SKM-1 treated with dmso at 0.1 percent for 144 hours (cell line): ENCODE measurements at regions not wholly inside any gene's neighbourhood (a gene's known extent, or its start where the extent isn't known, plus 50 kb on each side); places are given as distances from the start of the nearest gene placed in this dataset.

Experiments used
- DNase-seq: peaks from one replicate; lab custom pipeline; 2025; ENCODE audit not compliant: unreplicated experiment; lab: John Stamatoyannopoulos, UW

DNA sequence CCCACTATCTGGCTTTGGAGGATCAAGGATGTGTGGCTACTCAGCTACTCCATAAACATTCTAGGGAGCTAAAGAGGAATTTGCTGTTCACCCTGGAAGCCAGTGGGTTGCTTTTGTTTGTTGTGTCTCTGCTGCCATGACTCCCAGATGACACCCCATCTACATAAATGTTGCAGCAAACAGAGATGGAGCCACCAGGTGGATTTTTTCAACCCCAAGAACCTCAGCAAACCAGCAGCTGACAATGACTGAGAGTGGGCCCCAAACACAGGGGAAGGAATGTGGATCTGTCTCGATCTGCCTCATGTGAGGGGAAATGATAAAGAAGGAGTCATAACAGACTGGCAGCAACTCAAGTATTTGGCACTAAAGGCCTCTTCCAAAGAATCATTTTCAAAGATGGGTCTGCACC lies 132.7 kb upstream of the TNC start:
- DNase-seq = no peak

DNA sequence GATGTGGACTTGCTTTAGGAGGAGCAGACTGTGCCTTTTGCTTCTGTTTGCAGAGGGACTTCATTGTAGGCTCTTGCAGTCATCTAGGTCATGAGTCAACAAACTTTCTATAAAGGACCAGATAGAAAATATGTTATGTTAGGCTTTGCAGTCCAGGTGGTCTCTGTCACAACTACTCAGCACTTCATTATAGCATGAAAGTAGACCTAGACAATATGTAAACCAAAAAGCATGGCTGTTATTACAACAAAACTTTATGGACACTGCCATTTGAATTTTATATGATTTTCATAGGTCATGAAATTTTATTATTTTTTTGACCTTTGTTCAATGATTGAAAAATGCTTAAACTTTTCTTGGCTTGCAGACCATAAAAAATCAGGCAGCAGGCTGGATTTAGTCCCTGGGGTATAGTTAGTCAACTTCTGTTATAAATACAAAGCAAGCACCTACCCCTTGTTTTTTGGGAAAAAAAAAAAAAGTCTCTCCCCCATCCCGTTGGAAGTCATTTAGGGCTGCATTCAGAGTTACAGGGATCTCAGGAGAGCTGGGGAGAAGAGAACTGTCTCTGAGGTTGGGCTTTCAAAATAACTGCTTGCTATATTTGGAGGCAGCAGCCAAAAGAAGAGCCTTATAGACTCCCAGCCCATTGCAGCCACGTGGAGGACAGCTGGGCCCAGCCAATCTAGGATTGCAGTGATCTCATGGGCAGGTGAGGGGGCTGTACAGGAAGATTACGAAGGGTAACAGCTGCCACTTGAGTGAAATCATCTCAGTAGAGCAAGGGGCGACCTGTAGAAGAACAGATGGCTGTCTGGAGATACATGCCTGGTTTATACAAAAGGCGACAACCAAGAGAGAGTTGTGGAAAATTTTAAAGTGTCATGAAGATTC lies 136.6 kb upstream of the TNC start:
- DNase-seq = no peak

DNA sequence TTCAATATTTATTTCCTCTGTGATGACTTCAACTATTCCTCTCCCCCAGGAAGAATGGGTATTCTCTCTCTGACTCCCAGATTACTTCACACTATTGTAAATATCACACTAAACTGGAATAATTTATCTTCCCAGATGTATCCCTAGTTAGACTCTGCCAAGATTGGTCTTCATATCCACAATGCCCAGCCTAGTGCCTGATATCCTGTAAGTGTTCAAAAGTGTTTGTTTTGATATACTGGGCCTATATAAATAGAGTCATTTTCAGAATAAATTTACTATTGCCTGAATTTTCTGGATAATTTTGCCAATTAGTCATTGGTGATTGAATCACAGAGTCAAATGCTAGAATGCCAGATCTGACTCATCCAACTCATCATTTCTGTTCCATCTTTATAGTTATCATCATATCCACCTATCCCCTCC lies 143.7 kb upstream of the TNC start:
- no peak for DNase-seq

DNA sequence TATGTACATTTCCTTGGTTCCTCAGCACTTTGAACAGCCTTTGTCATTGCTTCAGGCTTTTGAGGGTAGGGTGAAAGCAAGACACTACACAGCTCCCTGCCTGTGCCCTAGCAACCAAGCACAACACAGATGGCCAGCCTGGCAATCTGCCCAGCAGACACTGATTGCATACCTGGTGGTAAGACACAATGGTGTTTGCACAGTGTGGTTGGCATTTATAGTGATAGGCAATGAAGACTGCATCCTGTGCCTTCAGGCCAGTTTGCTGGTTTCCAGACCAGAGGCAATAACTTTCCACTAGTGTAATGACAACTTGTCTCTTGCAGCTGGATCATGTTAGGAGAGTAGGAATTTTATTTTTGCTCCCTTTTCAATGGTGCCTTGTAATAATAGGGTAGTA lies 144.5 kb upstream of the TNC start:
- DNase-seq = no peak

DNA sequence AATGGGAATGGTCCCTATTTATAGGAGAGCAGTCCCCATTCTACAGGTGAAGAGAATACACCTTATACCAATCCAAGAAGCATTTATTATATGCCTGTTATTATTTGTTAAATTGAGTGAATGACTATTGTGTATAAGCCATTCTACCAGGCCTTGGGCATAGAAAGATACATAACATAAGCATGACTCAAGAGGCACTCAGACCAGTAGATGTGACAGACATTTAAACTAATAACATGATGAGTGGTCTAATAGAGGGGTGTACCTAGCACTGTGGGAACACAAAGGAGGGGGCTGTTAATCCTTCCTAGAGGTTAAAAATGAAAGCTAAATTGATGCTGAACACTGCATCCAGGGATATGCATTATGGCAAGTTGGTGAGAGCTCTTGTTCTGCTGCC lies 145.0 kb upstream of the TNC start:
- DNase-seq = no peak

DNA sequence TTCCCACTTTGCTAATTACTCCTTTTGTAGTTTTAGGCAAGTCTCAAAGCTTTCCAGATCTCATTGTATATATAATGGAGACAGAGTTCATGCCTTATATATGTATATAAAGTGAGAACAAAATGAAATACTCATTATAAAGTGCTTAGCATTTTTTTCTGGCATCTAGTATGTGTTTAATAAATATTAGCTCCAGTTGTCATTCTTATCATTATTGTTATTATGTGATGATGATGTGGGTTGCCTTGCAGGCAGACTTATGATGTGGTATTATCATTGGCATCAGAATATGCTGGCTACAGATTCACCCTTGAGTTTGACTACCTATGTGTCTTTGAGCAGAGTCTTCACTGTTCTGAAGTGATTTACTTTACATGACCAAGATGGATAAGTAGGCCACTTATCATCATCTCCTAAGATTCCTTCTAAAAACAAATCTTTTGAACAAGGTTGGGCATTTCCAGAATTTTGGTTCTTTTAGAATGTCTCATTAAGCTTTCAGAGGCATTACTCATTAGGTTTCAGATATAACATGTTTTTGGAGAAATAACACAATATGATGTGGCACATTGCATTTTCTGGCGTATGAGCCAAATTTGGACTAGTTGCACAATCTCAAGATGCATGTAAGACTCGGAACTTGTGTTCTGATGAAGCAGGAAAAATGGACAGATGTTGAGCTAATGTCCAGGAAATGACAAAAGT lies 145.6 kb upstream of the TNC start:
- no peak for DNase-seq

DNA sequence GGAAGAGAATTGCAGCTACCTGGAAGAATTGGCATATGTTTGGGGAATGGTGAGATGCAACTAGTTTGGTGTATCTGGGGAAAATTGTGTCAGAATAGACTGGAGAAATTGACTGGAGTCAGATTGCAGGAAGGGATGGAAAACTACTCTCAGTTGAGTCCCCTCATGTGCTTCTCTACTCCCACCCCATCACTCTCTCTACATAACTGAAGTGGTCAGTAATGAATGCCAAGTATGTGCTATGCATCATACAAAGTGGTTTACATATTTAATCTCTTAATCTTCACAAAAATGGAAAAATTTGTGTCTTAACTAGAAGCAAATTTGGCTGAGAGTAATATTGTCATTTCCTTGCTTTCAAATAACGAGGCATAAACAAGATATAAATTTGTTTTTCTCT lies 146.4 kb upstream of the TNC start:
- DNase-seq = no peak

DNA sequence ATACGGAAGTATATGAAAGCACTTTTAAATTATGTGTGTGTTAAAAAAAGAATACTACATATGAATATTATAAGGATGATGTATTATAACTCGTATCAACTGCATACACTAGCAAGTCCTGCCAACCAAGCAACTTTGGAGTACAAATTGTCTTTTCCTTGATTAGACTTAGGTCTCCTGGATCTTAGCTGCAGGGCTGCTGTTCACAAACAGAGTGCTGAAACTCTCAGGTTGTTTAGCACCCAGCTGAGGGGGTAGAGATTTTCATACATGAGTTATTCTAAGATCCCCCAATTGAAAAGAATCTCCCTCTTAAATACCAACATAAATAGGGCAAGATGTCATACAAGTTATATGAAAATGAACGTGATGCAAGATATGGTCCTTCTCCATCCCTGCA lies 149.8 kb upstream of the TNC start:
- DNase-seq = no peak

DNA sequence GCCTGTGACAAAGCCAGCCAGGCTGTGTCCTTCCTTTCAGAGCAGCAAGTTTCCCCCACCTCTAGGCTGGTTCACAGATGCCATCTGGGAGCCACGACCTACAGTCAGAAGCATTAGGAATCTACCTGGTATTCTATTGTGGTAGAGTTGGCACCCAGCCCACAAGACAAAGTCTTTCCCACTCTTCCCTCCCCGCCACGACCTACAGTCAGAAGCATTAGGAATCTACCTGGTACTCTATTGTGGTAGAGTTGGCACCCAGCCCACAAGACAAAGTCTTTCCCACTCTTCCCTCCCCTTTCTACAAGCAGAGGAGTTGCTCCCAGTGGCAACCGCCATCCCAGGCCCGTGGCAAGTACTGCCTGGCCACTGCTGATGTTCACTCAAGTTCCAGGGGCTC lies 157.8 kb upstream of the TNC start:
- DNase-seq = no peak

DNA sequence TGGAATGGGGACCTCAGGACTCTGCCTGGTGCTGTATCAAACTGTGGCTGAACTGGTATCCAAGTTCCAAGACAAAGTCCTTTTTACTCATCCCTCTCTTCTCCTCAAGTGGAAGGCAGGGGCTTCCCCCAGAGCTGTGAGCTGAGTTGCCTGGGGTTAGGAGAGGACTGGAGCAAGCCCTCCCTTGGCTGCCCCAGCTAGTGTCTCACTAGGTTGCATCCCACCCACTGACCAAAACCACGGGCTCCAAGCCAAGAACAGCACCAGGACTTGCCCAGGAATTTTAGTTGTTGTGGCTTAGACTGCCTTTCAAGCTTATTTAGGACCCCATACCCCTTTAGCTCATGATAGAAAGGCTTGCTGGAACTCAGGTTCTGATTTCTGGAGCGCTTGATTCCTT lies 158.7 kb upstream of the TNC start:
- DNase-seq = no peak

DNA sequence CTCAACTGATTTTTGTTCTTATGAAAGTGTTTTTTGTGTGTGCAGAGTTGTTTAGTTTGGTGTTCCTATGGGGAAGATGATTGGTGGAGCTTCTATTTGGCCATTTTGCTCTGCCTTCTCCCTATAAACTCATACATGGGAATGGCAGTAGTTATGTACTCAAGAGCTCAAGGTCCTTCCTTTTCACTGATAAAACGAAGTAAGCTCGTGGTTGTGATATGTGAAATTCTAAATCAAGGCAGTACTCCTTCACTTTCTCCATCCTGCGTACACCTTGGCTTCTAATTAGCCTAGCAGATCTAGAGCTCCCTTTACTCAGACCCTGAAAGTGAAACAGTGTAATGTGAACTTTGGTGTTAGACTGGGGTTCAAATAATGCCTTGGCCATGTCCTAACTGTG lies 159.3 kb upstream of the TNC start:
- no peak for DNase-seq

DNA sequence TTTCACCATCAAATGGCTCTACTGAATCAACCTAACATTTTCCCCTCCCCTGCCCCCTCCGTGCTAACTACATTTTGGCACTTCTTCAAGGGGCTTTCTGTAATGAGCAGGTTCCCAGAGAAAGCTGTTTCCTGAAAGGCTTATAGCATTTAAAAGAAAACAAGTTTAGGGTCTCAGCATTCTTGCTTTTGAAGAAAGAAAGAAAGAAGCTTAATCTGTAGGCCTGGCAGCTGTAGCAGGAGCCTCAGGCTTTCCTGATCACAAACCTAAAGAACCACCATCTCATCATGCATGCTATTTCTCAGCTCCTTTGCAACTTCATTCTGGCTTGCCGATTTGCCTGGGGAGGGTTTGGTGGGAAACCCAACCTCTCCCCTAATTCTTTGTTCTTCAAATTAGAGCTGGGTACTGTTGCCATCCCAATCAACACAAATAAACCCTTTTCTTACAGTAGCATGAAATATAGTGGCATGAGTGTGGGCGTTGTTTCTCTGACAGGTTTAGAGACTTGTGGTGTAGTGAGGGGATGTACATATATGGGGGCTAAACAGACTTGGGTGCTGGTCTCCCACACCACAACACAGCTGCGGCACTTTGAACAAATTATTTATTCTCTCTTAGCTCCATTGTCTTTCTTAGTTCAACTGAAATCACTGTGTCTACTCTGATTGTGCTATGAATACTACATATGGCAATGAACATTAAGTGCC lies 160.5 kb upstream of the TNC start:
- no peak for DNase-seq

DNA sequence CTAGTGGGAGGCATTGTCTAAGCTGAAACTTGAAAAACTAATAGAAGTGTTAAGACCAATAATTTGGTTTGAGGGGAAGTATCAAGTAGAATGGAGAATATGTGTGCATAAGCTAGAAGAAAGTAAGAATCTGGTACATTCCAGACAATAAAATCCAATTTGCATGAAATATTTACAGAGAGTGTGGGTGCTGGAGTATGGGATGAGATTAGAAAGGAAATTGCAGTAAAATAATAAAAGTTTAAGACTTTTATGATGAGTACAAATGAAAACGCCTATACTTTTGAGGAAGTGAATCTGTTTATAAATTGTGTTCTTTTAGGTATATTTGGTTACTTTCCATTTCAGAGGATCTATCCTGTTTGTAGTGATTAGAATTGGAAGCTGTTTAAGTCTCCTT lies 165.4 kb upstream of the TNC start:
- DNase-seq = no peak

DNA sequence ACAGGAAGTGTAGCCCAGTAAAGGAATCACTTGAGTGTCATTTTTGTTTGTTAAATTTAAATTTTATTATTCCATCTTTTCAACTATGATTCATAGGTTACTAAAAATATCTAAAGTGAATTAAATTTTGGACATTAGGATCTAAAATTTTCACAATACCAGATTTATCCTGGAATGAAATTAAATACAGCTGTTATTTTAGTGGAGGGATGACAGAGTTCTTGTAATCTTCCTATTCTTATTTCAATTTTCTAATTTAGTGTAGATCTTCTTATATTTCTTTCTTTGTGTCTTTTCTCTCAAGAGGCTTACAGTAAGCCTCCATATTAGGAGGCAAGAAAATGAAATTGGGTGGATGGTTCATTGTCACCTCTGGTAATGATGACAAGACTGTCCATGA lies 167.9 kb upstream of the TNC start:
- no peak for DNase-seq

DNA sequence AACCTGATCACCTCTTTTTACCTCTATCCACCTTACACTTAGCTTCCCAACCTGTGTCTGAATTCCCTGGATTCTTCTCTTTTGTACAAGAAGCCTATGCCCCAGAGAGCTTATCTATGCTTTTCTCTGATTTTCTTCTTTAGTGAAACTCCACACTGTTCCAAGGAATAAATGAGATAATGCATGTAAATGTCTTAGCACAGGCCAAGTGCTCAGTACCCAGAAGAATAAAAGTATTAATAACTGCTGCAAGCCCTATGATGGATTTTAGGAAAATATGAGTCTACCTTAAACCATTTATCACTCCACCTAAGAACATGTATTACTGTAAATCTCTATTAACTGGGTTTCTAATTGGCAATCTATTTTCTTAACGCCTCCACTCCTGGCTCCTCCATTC lies 168.5 kb upstream of the TNC start:
- DNase-seq = no peak

DNA sequence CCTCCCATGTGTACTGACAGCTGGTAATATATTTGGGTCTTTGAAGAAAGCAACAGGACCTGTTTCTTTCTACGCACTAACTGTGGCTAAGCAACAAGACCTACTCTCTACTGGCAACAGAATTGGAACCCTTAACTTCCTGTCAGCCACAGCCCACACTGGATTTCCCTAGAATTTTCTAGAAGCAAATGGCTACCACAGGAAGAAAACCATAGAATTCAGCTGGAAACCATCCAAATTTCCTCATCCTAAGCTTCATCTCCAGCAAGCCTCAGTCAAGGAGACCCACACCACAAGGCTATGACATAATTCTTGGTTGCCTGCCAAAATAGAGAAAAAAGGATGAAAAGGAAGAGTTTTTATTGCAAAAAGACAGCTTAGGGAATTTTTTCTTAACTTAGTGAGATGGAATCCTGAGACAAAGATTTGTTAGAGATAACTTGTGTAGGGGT lies 171.8 kb upstream of the TNC start:
- no peak for DNase-seq

DNA sequence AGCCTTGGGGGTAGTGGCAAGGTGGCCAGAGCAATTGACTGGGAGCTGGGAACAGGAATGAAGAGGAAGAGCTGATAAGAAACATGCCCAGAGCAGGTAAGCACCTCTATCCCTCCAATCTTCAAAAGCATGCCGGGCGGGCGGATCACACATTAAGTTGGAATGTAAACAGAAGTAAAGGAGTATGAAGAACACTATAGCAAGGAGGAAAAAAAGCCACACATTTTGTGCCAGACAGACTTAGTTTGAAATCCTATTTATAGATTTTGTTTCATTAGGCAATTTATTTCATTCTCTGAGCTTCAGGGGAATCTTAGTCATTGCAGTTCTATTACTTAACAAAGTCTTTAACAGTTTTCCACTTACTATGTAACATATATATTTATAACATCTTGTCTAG lies 173.9 kb upstream of the TNC start:
- no peak for DNase-seq

DNA sequence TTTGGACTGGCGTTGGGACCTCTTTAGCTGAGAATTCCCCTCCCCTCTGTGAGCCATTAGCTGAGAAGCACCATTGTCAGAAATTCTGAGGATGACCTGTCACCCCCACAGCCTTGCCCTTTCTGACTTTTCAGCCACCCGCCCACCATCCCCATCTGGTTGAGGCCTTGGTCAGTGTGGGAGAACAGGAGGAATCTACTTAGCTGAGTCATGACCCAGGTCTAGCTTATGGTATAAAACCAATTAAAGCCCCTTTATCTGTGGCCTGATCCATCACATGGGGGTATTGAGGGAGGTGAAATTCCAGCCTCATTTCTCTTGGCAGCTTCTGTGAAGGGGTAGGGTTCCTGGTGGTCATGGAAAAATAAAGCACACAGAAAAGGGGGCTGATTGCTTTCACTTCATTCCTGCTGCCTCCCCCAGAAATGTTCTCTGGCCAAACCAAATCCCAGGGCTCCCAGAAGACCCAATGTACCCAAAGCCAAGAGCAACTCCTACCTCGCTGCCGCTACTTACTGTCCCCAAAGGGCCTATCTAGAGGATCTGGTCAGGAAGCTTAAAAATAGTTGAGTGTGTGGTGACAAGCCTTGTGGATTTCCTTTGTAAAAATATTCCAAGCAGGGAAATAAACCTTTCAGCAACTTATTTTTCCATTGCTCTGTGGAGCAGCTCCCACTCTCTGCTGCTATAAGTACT lies 174.8 kb upstream of the TNC start:
- no peak for DNase-seq

DNA sequence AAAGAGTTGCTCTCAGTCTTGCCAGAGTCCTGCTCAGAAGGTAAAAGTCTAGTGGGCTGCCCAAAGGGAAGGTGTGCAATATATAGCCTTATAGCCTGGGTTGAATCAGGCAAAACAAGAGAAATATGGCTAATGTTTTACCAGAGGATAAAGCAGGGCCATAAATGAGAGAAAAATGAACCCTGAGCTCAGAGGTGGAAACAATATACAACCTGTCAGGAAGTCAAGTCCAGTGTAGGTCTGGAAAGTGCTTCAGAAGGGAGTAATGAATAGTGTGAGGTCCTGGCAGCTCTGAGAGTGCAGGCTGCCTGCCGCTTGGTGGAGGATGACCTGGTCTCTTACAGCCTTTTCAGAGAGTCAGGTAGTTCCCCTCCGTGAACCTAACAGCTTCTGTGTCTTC lies 177.8 kb upstream of the TNC start:
- DNase-seq = no peak

DNA sequence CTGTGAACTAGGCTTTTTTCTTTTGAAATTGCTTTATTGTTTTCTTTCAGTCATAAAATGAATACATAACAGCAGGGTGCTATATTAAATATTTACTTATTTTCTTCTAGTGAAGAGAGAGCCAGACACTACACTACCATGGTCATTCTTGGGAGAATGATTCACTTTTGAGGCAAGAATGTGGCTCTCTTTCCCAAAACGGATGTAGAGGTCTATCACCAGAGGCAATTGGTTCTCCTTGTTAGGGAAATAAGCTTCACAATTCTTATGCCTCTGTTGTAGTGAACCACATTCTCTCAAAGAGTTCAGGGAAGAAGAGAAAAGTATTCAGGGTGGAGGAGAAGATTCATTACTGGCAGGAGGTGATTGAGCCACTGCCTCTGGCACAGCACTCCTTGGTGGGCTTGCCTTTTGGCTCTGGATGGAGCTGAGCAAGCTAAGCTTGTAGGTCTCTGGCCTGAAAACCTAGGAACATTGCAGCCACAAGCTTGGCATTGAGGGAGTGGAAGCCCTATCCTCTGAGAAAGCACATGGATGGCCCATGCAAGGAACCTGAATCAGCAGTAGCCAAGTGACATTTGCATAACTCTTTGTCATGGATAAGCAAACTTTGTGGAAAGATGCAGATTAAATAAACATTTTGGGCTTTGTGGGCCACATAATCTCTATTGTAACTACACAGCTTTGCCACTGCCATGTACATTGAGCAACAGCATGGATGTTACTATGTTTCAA lies 179.0 kb upstream of the TNC start:
- DNase-seq = no peak

DNA sequence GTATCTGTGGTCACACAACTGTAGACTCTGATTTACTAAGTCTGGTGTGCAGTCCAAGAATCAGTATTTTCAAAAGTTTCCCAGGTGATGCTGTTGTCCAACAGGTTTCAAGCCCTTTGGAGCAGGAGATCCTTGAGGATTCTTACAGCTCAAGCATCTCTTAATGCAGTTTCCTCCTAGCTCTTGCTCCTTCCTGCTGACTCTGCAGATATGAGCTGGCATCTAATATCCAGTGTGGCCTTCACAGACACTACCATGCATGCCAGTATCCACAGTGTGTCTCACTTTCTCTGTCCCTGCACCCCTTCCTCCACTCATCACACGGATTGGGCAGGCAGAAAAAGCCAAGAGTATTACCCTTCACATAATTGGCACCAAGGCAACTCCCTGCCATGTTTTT lies 182.2 kb upstream of the TNC start:
- no peak for DNase-seq
